ENCODE measurements at regions not wholly inside any gene's neighbourhood (a gene's known extent, or its start where the extent isn't known, plus 50 kb on each side); places are given as distances from the start of the nearest gene placed in this dataset.
A peak's percentile ranks its signal among the peaks of the same experiment; 100 is the strongest.

DNA sequence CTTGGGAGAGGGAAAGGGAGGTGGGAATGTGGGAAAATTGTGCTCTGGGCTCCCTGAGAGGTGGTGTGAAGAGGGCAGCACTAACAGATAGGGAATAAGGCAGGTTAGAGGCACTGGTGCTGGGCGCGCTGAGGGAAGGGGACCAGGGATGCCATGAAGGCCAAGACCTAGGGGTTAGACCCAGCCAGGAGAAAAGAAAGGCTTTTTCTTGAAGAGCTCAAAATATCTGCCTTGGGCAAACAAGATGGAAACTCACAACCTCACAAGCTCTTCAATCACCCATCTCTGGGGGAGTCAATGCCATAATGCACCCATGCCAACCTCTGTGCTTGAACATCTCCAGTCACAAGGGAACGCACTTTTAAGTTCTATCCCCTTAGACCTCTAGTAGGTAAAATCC is 363.6 kb upstream of the CHD6 start:
- no peak for DNase-seq (ENCODE audit: low spot score in 2 of 2)
- Histone ChIP-seq H3K27me3 (ENCODE audit: low read depth) (no peaks in the 10 kb centered on the region), H3K4me1 (no peaks in the 10 kb centered on the region), H3K36me3 (replicated peaks) (no peaks in the 10 kb centered on the region), H3K9me3 (no peaks in the 10 kb centered on the region), H3K4me3 (no peak overlapping the region)
- in situ Hi-C loops (cut with MboI; ENCODE audit: low sequenced_read_pairs) = no loop called here

DNA sequence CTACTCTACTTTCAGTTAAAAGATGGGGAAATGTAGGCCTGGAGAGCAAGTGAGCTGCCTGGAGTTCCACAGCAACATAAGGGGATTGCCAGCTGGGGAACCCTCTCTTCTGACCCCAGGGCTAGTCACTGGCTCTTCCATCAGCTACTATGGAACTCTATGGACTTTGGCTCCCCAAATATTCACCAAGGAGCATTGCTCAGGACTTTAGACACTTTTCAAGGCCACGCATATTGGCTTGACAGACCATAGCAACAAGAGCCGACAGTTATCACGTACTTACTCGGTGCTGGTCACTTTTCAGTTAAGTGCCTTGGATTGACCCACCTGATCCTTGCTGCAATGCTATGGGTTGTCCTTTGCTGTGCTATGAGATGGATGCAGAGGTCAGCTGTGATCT is 360.7 kb upstream of the CHD6 start:
- no peaks in the 10 kb centered on the region for H3K4me1 ChIP-seq
- no peaks in the 10 kb centered on the region for H3K27me3 ChIP-seq (ENCODE audit: low read depth)
- no peak for DNase-seq (ENCODE audit: low spot score in 2 of 2)
- no peak overlapping the region for H3K4me3 ChIP-seq
- in situ Hi-C loops (cut with MboI; ENCODE audit: low sequenced_read_pairs) = no loop called here
- no peaks in the 10 kb centered on the region for H3K9me3 ChIP-seq
- no peaks in the 10 kb centered on the region for H3K36me3 ChIP-seq (replicated peaks)

DNA sequence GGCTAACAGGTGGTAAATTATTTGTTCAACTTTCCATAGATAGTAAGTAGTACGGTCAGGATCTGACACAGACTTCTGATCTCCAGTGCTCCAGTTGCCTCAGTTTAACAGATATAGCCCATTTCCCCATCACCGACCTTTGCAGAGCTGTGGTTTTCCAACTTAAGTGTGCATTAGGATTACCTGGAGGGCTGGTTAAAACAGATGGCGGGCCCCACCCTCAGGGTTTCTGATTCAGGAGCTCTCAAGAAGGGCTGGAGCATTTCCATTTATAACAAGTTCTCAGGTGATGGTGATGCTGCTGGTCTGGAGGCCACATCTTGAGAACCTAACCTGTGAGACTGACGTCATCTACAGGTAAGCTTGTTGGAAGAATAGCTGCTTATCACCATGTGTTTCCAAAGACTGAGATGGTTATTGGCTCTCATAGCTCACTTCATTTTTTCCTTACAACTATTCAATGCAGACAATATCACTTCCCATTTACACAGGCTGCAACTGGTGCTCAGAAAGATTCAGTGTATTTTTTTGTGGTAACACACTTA is 360.1 kb upstream of the CHD6 start:
- Histone ChIP-seq H3K9me3 (no peaks in the 10 kb centered on the region), H3K4me1 (no peaks in the 10 kb centered on the region), H3K4me3 (no peak overlapping the region), H3K27me3 (ENCODE audit: low read depth) (no peaks in the 10 kb centered on the region), H3K36me3 (replicated peaks) (no peaks in the 10 kb centered on the region)
- DNase-seq (ENCODE audit: low spot score in 2 of 2) = no peak
- in situ Hi-C loops (cut with MboI; ENCODE audit: low sequenced_read_pairs) = no loop called here

DNA sequence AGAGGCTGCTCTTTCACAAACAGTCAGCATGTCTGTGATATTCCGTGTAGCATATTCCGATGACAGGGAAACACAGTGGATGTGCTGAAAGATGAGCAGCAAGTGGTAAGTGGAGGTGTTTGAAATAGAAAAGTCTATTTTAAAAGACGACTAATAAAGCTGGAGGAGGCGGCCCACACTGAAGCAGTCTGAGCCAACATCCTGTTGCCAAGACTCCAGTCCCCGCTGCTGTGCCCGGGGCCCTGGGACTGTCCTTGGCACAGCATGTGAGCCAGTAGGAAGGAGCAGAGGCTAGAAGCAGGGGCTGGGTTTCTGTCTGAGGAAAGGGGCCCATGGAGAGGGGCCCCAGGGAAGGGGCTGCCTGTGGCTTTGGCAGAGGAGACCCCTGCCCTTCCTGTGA is 351.5 kb upstream of the CHD6 start:
- no peak overlapping the region for H3K4me3 ChIP-seq
- H3K27me3 ChIP-seq (ENCODE audit: low read depth) = no peaks in the 10 kb centered on the region
- peaks cover 13% of the 10 kb centered on the region for H3K4me1 ChIP-seq
- DNase-seq (ENCODE audit: low spot score in 2 of 2) = no peak
- H3K36me3 ChIP-seq (replicated peaks) = no peaks in the 10 kb centered on the region
- no peaks in the 10 kb centered on the region; the same call in 1 of the 2 replicates for H3K9me3 ChIP-seq
- in situ Hi-C loops (cut with MboI; ENCODE audit: low sequenced_read_pairs) = loop anchor here (25.0 kb wide), 2 partner anchors 1218 to 1443 kb away; partner anchors contain the start of gene PTPRT

DNA sequence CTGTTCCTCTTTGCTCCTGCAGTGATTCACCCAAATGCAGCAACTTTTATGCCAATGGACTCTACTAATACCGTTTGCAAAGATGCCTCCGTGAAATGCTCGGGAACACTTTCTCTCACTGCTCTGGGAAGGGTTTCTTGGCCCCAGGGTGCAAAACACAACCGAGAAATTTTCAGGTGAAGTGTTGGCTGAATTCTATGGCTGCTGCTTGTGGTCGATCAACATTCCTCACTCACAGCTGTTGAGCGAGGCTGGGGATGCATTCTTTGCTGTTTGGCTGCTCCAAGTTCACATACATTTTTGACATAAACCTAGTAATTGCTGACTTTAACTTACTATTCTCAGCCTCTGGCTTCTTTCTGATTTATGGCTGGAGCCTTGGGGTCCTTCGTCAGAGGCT is 342.0 kb upstream of the CHD6 start:
- in situ Hi-C loops (cut with MboI; ENCODE audit: low sequenced_read_pairs) = loop anchor here (25.0 kb wide), 2 partner anchors 1227 to 1452 kb away; partner anchors contain the start of gene PTPRT
- no peaks in the 10 kb centered on the region for H3K9me3 ChIP-seq

DNA sequence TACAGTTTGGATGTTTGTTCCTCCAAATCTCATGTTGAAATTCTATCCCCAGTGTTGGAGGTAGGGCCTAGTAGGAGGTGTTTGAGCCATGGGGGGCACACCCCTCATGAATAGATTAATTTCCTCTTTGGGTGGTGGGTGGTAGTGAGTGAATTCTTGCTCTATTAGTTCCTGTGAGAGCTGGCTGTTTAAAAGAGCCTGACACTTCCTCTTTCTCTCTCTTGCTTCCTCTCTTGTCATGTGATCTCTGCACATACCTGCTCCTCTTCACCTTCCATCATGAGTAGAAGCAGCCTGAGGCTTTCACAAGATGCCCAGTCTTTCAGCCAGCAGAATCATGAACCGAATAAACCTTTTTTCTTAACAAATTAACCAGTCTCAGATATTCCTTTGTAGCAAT is 340.2 kb upstream of the CHD6 start:
- no peaks in the 10 kb centered on the region for H3K9me3 ChIP-seq
- no peak for DNase-seq (ENCODE audit: low spot score in 2 of 2)
- no peaks in the 10 kb centered on the region for H3K27me3 ChIP-seq (ENCODE audit: low read depth)
- in situ Hi-C loops (cut with MboI; ENCODE audit: low sequenced_read_pairs) = loop anchor here (25.0 kb wide), 2 partner anchors 1229 to 1454 kb away; partner anchors contain the start of gene PTPRT
- no peaks in the 10 kb centered on the region for H3K36me3 ChIP-seq (replicated peaks)
- no peaks in the 10 kb centered on the region for H3K4me1 ChIP-seq
- H3K4me3 ChIP-seq = no peak overlapping the region

More for the DNA sequence above, 342.0 kb upstream of the CHD6 start:
- Histone ChIP-seq H3K4me1 (no peaks in the 10 kb centered on the region), H3K4me3 (no peak overlapping the region), H3K27me3 (ENCODE audit: low read depth) (no peaks in the 10 kb centered on the region), H3K36me3 (replicated peaks) (no peaks in the 10 kb centered on the region)
- DNase-seq (ENCODE audit: low spot score in 2 of 2) = no peak

DNA sequence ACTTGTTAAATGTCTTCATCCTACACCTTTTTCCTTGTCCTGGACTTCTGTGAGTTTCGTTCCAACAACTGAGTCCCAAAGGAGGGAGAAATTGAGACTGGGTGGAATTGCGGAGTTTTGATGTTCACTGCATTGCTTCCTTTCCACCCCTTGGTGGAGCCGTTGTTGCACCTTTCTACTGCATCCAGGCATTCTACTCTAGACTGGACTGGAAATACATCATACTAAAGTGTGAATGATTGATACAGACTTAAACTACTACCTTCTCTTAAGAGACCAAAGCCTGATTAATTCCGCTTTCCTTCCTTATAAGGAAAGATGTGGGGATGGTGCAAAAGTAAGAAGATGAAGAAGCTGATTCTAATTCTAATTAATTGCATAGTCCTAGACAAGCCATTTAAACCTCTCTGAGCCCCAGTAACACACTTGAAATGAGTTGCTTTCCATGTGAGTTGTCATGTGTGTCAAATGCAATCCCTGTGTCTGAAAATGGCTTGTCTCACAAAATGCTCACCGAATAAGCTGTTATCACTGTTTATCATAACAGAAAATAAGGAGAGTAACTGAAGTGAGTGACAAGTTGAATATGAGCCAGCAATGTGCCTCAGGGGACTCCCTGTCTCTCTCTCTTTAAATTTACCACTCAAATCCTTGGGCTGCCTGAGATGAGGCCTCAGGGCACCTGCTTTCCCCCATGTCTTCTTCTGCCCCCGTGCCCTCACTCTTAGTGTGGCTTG is 338.3 kb upstream of the CHD6 start:
- DNase-seq (ENCODE audit: low spot score in 2 of 2) = peak; percentile 30 to 58
- Histone ChIP-seq H3K27me3 (ENCODE audit: low read depth) (no peaks in the 10 kb centered on the region), H3K36me3 (replicated peaks) (no peaks in the 10 kb centered on the region), H3K4me1 (no peaks in the 10 kb centered on the region), H3K4me3 (no peak overlapping the region), H3K9me3 (no peaks in the 10 kb centered on the region)
- in situ Hi-C loops (cut with MboI; ENCODE audit: low sequenced_read_pairs) = loop anchor here (25.0 kb wide), 2 partner anchors 1231 to 1456 kb away; partner anchors contain the start of gene PTPRT

- H3K4me1 ChIP-seq = no peaks in the 10 kb centered on the region
- H3K27me3 ChIP-seq (ENCODE audit: low read depth) = no peaks in the 10 kb centered on the region
- H3K9me3 ChIP-seq = no peaks in the 10 kb centered on the region
- no peak for DNase-seq (ENCODE audit: low spot score in 2 of 2)
- H3K36me3 ChIP-seq (replicated peaks) = no peaks in the 10 kb centered on the region
- in situ Hi-C loops (cut with MboI; ENCODE audit: low sequenced_read_pairs) = loop anchor here (25.0 kb wide), 2 partner anchors 1235 to 1460 kb away; partner anchors contain the start of gene PTPRT
- H3K4me3 ChIP-seq = no peak overlapping the region
Observed at GRCh38 chr20:41952166-41952565, 334.0 kb upstream of the CHD6 start.

DNA sequence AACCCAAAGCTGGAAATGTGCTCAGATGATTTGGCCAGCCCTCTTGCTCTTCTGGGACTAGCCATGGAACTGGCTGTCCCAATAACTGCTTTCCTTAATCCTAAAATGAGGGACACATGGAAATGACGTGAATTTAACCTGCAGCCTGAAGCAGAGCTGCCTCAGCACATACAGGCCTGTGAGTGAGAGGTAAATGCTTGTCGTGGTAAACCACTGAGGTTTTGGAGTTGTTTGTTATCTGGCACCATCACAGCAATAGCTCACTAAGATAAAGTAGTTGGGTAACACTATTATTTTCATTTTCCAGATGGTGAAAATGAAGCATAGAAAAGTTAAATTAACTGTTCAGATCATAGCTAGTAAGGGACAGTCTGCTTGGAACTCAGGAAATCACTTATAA is 333.4 kb upstream of the CHD6 start:
- H3K4me3 ChIP-seq = no peak overlapping the region
- H3K27me3 ChIP-seq (ENCODE audit: low read depth) = no peaks in the 10 kb centered on the region
- no peak for DNase-seq (ENCODE audit: low spot score in 2 of 2)
- no peaks in the 10 kb centered on the region for H3K36me3 ChIP-seq (replicated peaks)
- in situ Hi-C loops (cut with MboI; ENCODE audit: low sequenced_read_pairs) = loop anchor here (25.0 kb wide), 2 partner anchors 1236 to 1461 kb away; partner anchors contain the start of gene PTPRT
- no peaks in the 10 kb centered on the region for H3K4me1 ChIP-seq
- no peaks in the 10 kb centered on the region for H3K9me3 ChIP-seq

DNA sequence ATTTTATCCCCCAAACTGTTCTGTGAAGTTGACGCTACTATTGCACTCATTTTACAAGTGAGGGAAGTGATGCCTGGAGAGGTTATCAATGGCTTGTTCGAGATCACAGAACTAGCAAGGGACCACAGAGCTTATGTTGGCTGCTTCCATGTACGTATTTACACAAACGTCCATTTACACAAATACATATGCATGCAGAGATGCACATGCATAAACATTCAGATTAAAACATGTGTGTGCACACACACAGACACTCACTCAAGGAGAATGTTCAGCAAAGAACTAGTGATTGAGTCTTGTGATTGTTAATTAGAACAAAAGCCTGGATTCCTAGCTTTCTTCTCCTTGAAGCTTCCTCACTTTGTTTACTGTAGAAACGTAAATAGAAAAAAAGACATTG is 321.5 kb upstream of the CHD6 start:
- Histone ChIP-seq H3K4me3 (no peak overlapping the region), H3K27me3 (ENCODE audit: low read depth) (no peaks in the 10 kb centered on the region), H3K9me3 (no peaks in the 10 kb centered on the region), H3K4me1 (no peaks in the 10 kb centered on the region), H3K36me3 (replicated peaks) (no peaks in the 10 kb centered on the region)
- in situ Hi-C loops (cut with MboI; ENCODE audit: low sequenced_read_pairs) = no loop called here
- no peak for DNase-seq (ENCODE audit: low spot score in 2 of 2)

DNA sequence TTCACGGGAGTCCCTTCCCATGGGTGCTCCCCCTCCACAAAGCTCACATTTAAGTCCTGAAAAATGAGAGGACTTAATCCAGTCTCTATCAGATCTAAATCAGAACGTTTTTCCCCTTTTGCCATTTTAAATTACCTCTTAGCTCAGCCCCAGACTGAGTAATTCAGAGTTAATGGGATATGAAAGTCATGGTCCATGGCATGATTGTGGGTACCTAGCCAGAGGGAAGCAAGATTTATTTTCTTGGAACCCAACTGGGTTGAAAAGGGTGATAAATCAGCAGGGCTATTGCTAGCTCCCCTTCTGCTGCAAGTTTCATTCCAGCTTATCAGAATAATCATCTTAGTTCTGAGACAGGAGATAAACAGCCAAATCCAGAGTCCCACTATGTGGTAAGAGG is 320.2 kb upstream of the CHD6 start:
- no peaks in the 10 kb centered on the region for H3K9me3 ChIP-seq
- no peak overlapping the region for H3K4me3 ChIP-seq
- H3K4me1 ChIP-seq = no peaks in the 10 kb centered on the region
- in situ Hi-C loops (cut with MboI; ENCODE audit: low sequenced_read_pairs) = no loop called here
- no peaks in the 10 kb centered on the region for H3K36me3 ChIP-seq (replicated peaks)
- H3K27me3 ChIP-seq (ENCODE audit: low read depth) = no peaks in the 10 kb centered on the region
- DNase-seq (ENCODE audit: low spot score in 2 of 2) = no peak

GRCh38 chr20:41935259-41935791 is 317.1 kb upstream of the CHD6 start:
- H3K4me3 ChIP-seq = no peak overlapping the region
- no peak for DNase-seq (ENCODE audit: low spot score in 2 of 2)
- no peaks in the 10 kb centered on the region for H3K9me3 ChIP-seq
- no peaks in the 10 kb centered on the region for H3K27me3 ChIP-seq (ENCODE audit: low read depth)
- no peaks in the 10 kb centered on the region for H3K36me3 ChIP-seq (replicated peaks)
- in situ Hi-C loops (cut with MboI; ENCODE audit: low sequenced_read_pairs) = no loop called here
- H3K4me1 ChIP-seq = no peaks in the 10 kb centered on the region

- no peaks in the 10 kb centered on the region for H3K4me1 ChIP-seq
- no peaks in the 10 kb centered on the region for H3K36me3 ChIP-seq (replicated peaks)
- in situ Hi-C loops (cut with MboI; ENCODE audit: low sequenced_read_pairs) = no loop called here
- H3K9me3 ChIP-seq = no peaks in the 10 kb centered on the region
- no peak overlapping the region for H3K4me3 ChIP-seq
- no peaks in the 10 kb centered on the region for H3K27me3 ChIP-seq (ENCODE audit: low read depth)
- DNase-seq (ENCODE audit: low spot score in 2 of 2) = no peak
Observed at GRCh38 chr20:41932431-41932830, 314.3 kb upstream of the CHD6 start.

DNA sequence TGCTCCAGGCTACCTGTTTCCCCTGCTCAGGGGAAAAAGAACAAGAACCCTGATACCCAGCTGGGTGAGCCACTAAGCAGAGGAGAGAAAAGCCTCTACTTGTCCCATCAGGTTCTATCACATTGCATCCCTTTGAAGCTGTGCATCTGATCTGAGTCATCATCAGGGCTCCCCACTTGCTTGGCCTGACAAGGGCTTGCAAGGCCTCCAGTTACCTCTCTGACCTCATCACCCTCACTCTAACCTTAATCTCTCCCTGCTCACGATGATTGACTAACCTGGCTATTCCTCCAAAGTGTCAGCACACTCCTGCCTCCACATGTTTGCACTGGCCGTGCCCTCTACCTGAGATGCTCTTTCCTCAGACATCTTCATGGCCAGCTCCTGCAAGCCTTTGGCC is 309.5 kb upstream of the CHD6 start:
- Histone ChIP-seq H3K36me3 (replicated peaks) (no peaks in the 10 kb centered on the region), H3K27me3 (ENCODE audit: low read depth) (no peaks in the 10 kb centered on the region; the same call in 1 of the 2 replicates), H3K9me3 (no peaks in the 10 kb centered on the region), H3K4me3 (no peak overlapping the region), H3K4me1 (no peaks in the 10 kb centered on the region)
- no peak for DNase-seq (ENCODE audit: low spot score in 2 of 2)
- in situ Hi-C loops (cut with MboI; ENCODE audit: low sequenced_read_pairs) = no loop called here
